GM18511 (cell line): ENCODE measurements at regions not wholly inside any gene's neighbourhood (a gene's known extent, or its start where the extent isn't known, plus 50 kb on each side); places are given as distances from the start of the nearest gene placed in this dataset.
"Not testable (repeated sequence)": the region's sequence is repeated elsewhere in the genome, so short reads cannot be mapped to it uniquely, and the experiment has no call there.

Experiments used
- ATAC-seq: cut with Tn5 transposase; IDR thresholded peaks from one replicate; pipeline ENCODE4 v1.9.1; 2021; ENCODE audit warnings: mild to moderate bottlenecking, moderate library complexity; ENCODE audit not compliant: unreplicated experiment

GRCh38 chr13:23086968-23087623 lies 93.7 kb upstream of the SGCG start:
- ATAC-seq, result no peak

- no peak for ATAC-seq
Observed at GRCh38 chr13:23087880-23088279, 92.9 kb upstream of the SGCG start.

DNA sequence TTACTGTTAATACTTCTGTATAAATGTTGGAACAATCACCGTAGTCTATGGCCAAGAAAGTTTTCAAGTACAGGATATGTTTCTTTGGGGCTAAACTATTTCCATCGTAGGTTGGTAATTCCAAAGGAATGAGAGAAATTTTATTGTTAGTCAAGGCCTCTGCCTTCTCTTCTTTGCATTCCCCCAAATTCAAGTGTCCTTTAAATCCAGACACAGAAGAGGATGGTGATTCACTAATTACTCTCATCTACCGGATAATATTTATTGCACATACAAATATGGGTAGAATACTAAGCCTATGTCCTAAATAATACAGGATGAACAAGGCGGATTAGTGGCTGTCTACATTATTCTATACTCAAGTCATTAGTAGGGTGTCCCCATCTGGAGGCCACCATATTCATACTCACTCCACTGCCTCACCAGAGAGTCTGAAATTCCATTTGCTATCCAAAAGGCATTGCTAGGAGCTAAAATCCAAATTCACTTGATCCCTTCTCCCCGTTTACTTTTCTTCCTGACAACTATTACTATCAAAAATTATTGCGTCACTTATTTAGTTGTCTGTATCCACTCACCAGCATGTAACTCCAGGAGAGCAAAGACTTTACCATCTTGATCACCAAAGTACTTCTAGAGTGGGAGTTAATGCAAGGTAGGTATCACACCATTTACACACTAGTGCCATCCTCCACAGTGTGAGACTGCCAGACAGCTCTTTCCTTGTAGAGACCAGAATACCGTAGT lies 82.4 kb upstream of the SGCG start:
- no peak for ATAC-seq

DNA sequence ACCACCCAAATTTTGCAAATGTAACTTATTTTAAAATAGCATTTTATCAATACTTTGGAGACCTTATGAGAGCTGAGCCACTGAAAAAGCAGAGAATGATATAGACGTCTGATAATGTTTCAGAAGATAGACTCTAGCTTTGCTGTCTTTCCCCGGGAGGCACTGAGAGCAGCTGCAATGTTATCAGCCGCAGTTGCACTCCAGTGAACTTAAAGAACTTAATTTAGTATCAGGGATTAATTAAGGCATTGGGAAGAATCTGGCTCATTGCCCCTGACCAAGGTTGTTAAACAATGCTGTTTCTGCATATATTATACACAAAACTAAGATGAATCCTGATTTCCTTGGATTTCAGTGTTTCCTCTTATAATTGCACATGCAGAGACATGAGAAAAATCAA lies 75.7 kb upstream of the SGCG start:
- ATAC-seq, result no peak

GRCh38 chr13:23107665-23108064 lies 73.1 kb upstream of the SGCG start:
- no peak for ATAC-seq

DNA sequence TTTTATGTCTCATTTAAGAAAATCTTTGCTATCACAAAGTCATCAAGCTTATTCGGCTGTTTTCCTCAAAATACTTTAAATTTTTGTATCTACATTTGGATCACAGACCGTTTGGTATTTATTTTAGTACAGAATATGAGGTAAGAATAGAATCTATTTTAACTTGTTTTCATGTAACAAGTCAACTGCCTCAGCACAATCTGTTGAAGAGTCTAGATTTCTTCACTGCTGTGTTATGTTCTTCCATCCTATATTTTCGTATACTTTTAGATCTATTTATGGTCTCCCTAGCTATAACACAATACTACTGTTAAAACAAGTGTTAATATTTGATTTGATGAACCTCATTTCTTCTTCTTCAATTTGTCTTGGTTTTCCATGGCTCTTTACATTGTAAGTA lies 61.6 kb upstream of the SGCG start:
- no peak for ATAC-seq

DNA sequence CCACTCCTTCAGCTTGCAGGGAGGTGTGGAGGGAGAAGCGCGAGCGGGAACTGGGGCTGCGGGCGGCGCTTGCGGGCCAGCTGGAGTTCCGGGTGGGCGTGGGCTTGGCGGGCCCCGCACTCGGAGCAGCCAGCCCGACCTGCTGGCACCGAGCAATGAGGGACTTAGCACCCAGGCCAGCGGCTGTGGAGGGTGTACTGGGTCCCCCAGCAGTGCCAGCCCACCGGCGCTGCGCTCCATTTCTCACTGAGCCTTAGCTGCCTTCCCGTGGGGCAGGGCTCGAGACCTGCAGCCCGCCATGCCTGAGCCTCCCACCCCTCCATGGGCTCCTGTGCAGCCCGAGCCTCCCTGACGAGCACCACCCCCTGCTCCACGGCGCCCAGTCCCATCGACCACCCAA lies 53.2 kb upstream of the SGCG start:
- not testable (repeated sequence) for ATAC-seq

- no peak for ATAC-seq
Observed at GRCh38 chr13:23129331-23129730, 51.4 kb upstream of the SGCG start.
